Neural cell (in vitro differentiated cells): ENCODE measurements at regions not wholly inside any gene's neighbourhood (a gene's known extent, or its start where the extent isn't known, plus 50 kb on each side); places are given as distances from the start of the nearest gene placed in this dataset.

Experiments used
- H2AFZ ChIP-seq: fragments of 200-600, 300-800 bp; sonication (generic), shearing (Covaris generic); 2 replicates; pipeline ENCODE4 v1.6.0; 2014; ENCODE audit warnings: low read depth, mild to moderate bottlenecking, antibody characterized with exemption, low read length, moderate library complexity
- H3F3A ChIP-seq: fragments of 200-600 bp; shearing (Covaris generic); 2 replicates; pipeline ENCODE4 v1.6.1; 2016; ENCODE audit warnings: mild to moderate bottlenecking, moderate library complexity, mixed read lengths, antibody characterized with exemption, low read length; ENCODE audit not compliant: insufficient read depth, poor library complexity, severe bottlenecking
- H3K27ac ChIP-seq: fragments of 200-600, 300-800 bp; sonication (generic), shearing (Covaris generic); 2 replicates; pipeline ENCODE4 v1.5.1; 2014; ENCODE audit warnings: mild to moderate bottlenecking, low read length, moderate library complexity
- H3K27me3 ChIP-seq: fragments of 300-800, 200-600 bp; sonication (generic), shearing (Covaris generic); 2 replicates; pipeline ENCODE4 v1.6.0; 2014; ENCODE audit warnings: mild to moderate bottlenecking, low read depth, low read length, moderate library complexity; ENCODE audit not compliant: insufficient read depth
- H3K36me3 ChIP-seq: fragments of 300-800, 200-600 bp; sonication (generic), shearing (Covaris generic); 2 replicates; pipeline ENCODE4 v1.5.1; 2014; ENCODE audit warnings: mild to moderate bottlenecking, antibody characterized with exemption, low read length, moderate library complexity; ENCODE audit not compliant: insufficient read depth
- H3K4me2 ChIP-seq: fragments of 300-800, 200-600 bp; sonication (generic), shearing (Covaris generic); 2 replicates; pipeline ENCODE4 v1.6.0; 2014; ENCODE audit warnings: mild to moderate bottlenecking, low read length
- H3K4me3 ChIP-seq: fragments of 300-800, 200-600 bp; sonication (generic), shearing (Covaris generic); 2 replicates; pipeline ENCODE4 v1.5.1; 2014; ENCODE audit warnings: mild to moderate bottlenecking, low read length, moderate library complexity
- H3K79me2 ChIP-seq: fragments of 200-600 bp; shearing (Covaris generic); replicated peaks from 2 replicates; pipeline ENCODE4 v1.6.0; 2014; ENCODE audit warnings: mild to moderate bottlenecking, low read length, moderate library complexity; ENCODE audit not compliant: insufficient read depth
- H3K9ac ChIP-seq: fragments of 300-800, 200-600 bp; sonication (generic), shearing (Covaris generic); 2 replicates; pipeline ENCODE4 v1.6.1; 2016; ENCODE audit warnings: mild to moderate bottlenecking, low read length, mixed read lengths
- H3K9me2 ChIP-seq: fragments of 200-600 bp; shearing (Covaris generic); 2 replicates; pipeline ENCODE4 v1.6.1; 2016; ENCODE audit warnings: mild to moderate bottlenecking, low read length, mixed read lengths; ENCODE audit not compliant: insufficient read depth
- H3K9me3 ChIP-seq: fragments of 200-600, 300-800 bp; sonication (generic), shearing (Covaris generic); 2 replicates; pipeline ENCODE4 v1.6.1; 2016; ENCODE audit warnings: mild to moderate bottlenecking, mixed run types, low read length, moderate library complexity, mixed read lengths
- H4K20me1 ChIP-seq: fragments of 200-600 bp; shearing (Covaris generic); 2 replicates; pipeline ENCODE4 v1.6.1; 2016; ENCODE audit warnings: mild to moderate bottlenecking, mixed run types; ENCODE audit not compliant: insufficient read depth
- CTCF ChIP-seq: fragments of 450-650 bp; IDR thresholded peaks from 2 replicates; pipeline ENCODE4 v1.5.1; 2014; ENCODE audit warnings: antibody characterized with exemption, mild to moderate bottlenecking, moderate library complexity; ENCODE audit not compliant: poor library complexity, severe bottlenecking
- EP300 ChIP-seq: fragments of 450-650 bp; conservative IDR thresholded peaks from 2 replicates; pipeline ENCODE4 v1.6.1; 2014; ENCODE audit warnings: antibody characterized with exemption, mild to moderate bottlenecking, moderate library complexity; ENCODE audit not compliant: poor library complexity, severe bottlenecking
- EZH2 ChIP-seq: fragments of 200-600, 300-800 bp; shearing (Covaris generic), sonication (generic); IDR thresholded peaks from 2 replicates; pipeline ENCODE4 v1.6.1; 2014; ENCODE audit warnings: antibody characterized with exemption, low read length, borderline replicate concordance, mild to moderate bottlenecking; ENCODE audit not compliant: insufficient read depth, poor library complexity, severe bottlenecking
- MXI1 ChIP-seq: fragments of 450-650 bp; conservative IDR thresholded peaks from 2 replicates; pipeline ENCODE4 v1.6.1; 2014; ENCODE audit warnings: antibody characterized with exemption, mild to moderate bottlenecking; ENCODE audit not compliant: poor library complexity, severe bottlenecking
- POLR2AphosphoS5 ChIP-seq: IDR thresholded peaks from 2 replicates; pipeline ENCODE4 v1.6.1; 2012
- RAD21 ChIP-seq: fragments of 450-650 bp; conservative IDR thresholded peaks from 2 replicates; pipeline ENCODE4 v1.6.1; 2014; ENCODE audit warnings: antibody characterized with exemption, mild to moderate bottlenecking, moderate library complexity
- REST ChIP-seq: IDR thresholded peaks from 2 replicates; pipeline ENCODE4 v1.6.1; 2012; ENCODE audit warnings: borderline replicate concordance
- SMC3 ChIP-seq: fragments of 450-650 bp; conservative IDR thresholded peaks from 2 replicates; pipeline ENCODE4 v1.6.1; 2014; ENCODE audit warnings: antibody characterized with exemption, mild to moderate bottlenecking, moderate library complexity; ENCODE audit not compliant: poor library complexity
- TAF1 ChIP-seq: IDR thresholded peaks from 2 replicates; pipeline ENCODE4 v1.6.1; 2012; ENCODE audit warnings: low read depth

GRCh38 chr1:55418208-55419000, 203.2 kb upstream of the USP24 start (continued):
- TF ChIP-seq SMC3 (no peak), RAD21 (no peak), EZH2 (no peak), TAF1 (no peak), POLR2AphosphoS5 (no peak)

GRCh38 chr1:55416164-55416842, 201.1 kb upstream of the USP24 start:
- Histone ChIP-seq H3K36me3 (no peaks in the 10 kb centered on the region), H2AFZ (no peak overlapping the region), H3K9me3 (no peaks in the 10 kb centered on the region), H4K20me1 (no peaks in the 10 kb centered on the region), H3K27ac (no peak overlapping the region), H3K79me2 (no peaks in the 10 kb centered on the region), H3K9ac (no peak overlapping the region), H3K27me3 (no peaks in the 10 kb centered on the region), H3K4me3 (no peak overlapping the region), H3F3A (no peaks in the 10 kb centered on the region), H3K4me2 (no peak overlapping the region), H3K9me2 (no peaks in the 10 kb centered on the region)
- TF ChIP-seq SMC3 (no peak), EP300 (no peak), REST (no peak), TAF1 (no peak), MXI1 (no peak), RAD21 (no peak), POLR2AphosphoS5 (no peak), CTCF (no peak), EZH2 (no peak)

- Histone ChIP-seq H2AFZ (no peak overlapping the region), H3K4me3 (no peak overlapping the region)
- TF ChIP-seq RAD21: no peak
These were observed 198.1 kb upstream of the USP24 start for GRCh38 chr1:55413286-55413685.

More at GRCh38 chr1:55413286-55413685, 198.1 kb upstream of the USP24 start:
- no peak overlapping the region for H3K9ac ChIP-seq
- H3K36me3 ChIP-seq: no peaks in the 10 kb centered on the region
- no peak overlapping the region for H3K4me2 ChIP-seq
- no peak overlapping the region for H3K27ac ChIP-seq
- H3K79me2 ChIP-seq: no peaks in the 10 kb centered on the region
- no peaks in the 10 kb centered on the region for H3K9me3 ChIP-seq
- no peaks in the 10 kb centered on the region for H3K27me3 ChIP-seq
- H3F3A ChIP-seq: no peaks in the 10 kb centered on the region
- H4K20me1 ChIP-seq: no peaks in the 10 kb centered on the region
- no peaks in the 10 kb centered on the region for H3K9me2 ChIP-seq
